ENCODE measurements at regions not wholly inside any gene's neighbourhood (a gene's known extent, or its start where the extent isn't known, plus 50 kb on each side); places are given as distances from the start of the nearest gene placed in this dataset.

GRCh38 chr5:116673453-116673852, 98.8 kb upstream of the SEMA6A start:
- Histone ChIP-seq H3K36me3 (no peaks in the 10 kb centered on the region), H3K9me3 (no peaks in the 10 kb centered on the region), H3K4me1 (peaks cover 0 to 7% (median 0%) of the 10 kb centered on the region in 3 donors), H3K27me3 (no peaks in the 10 kb centered on the region), H3K4me3 (no peak overlapping the region), H3K27ac (no peak overlapping the region)
- intact Hi-C loops (cut with DNase I), result no loop called here
- WGBS, 2 donors, result 72 to 89% methylated on average over 2 of the region's 2 CpGs
- TF ChIP-seq POLR2A (IDR thresholded peaks at IDR 0.05), result no peak
- TF ChIP-seq CTCF (IDR thresholded peaks at IDR 0.05), result no peak
- DNase-seq, result no peak

- no peak overlapping the region for H3K4me3 ChIP-seq
- peaks cover 0 to 13% (median 0%) of the 10 kb centered on the region in 3 donors for H3K4me1 ChIP-seq
- H3K27ac ChIP-seq, result no peak overlapping the region
- intact Hi-C loops (cut with DNase I), result no loop called here
- no peaks in the 10 kb centered on the region for H3K9me3 ChIP-seq
- no peaks in the 10 kb centered on the region for H3K36me3 ChIP-seq
- TF ChIP-seq POLR2A (IDR thresholded peaks at IDR 0.05), result no peak
- no peak for TF ChIP-seq CTCF (IDR thresholded peaks at IDR 0.05)
- no peaks in the 10 kb centered on the region for H3K27me3 ChIP-seq
- no peak for DNase-seq
These were observed 97.6 kb upstream of the SEMA6A start for GRCh38 chr5:116672203-116672602.

GRCh38 chr5:116671211-116671736, 96.7 kb upstream of the SEMA6A start:
- H3K4me1 ChIP-seq, result peaks cover 0 to 19% (median 0%) of the 10 kb centered on the region in 3 donors
- 57% methylated on average over 1 of the region's 1 CpG; no CpG with 5 or more reads in 1 of the 2 donors for WGBS, 2 donors
- TF ChIP-seq POLR2A (IDR thresholded peaks at IDR 0.05) (no peak), CTCF (IDR thresholded peaks at IDR 0.05) (no peak)

GRCh38 chr5:116669261-116670031, 94.8 kb upstream of the SEMA6A start:
- intact Hi-C loops (cut with DNase I), result no loop called here
- Histone ChIP-seq H3K4me1 (peaks cover 0 to 19% (median 0%) of the 10 kb centered on the region in 3 donors), H3K9me3 (no peaks in the 10 kb centered on the region), H3K27ac (no peak overlapping the region), H3K36me3 (no peaks in the 10 kb centered on the region), H3K4me3 (no peak overlapping the region), H3K27me3 (no peaks in the 10 kb centered on the region)
- 74 to 78% methylated on average over 4 of the region's 4 CpGs for WGBS, 2 donors
- no peak for DNase-seq
- TF ChIP-seq CTCF (IDR thresholded peaks at IDR 0.05) (no peak), POLR2A (IDR thresholded peaks at IDR 0.05) (no peak)

More at GRCh38 chr5:116671211-116671736, 96.7 kb upstream of the SEMA6A start:
- no peak overlapping the region for H3K27ac ChIP-seq
- intact Hi-C loops (cut with DNase I), result no loop called here
- H3K27me3 ChIP-seq, result no peaks in the 10 kb centered on the region
- no peak for DNase-seq
- H3K36me3 ChIP-seq, result no peaks in the 10 kb centered on the region
- no peak overlapping the region for H3K4me3 ChIP-seq
- H3K9me3 ChIP-seq, result no peaks in the 10 kb centered on the region

GRCh38 chr5:116668390-116668789, 93.8 kb upstream of the SEMA6A start:
- peaks cover 0 to 19% (median 0%) of the 10 kb centered on the region in 3 donors for H3K4me1 ChIP-seq
- H3K27me3 ChIP-seq, result no peaks in the 10 kb centered on the region
- no peak for DNase-seq
- no peak overlapping the region for H3K4me3 ChIP-seq
- no peaks in the 10 kb centered on the region for H3K9me3 ChIP-seq
- WGBS, 2 donors, result 48 to 58% methylated on average over 1 of the region's 1 CpG
- TF ChIP-seq CTCF (IDR thresholded peaks at IDR 0.05) (no peak), POLR2A (IDR thresholded peaks at IDR 0.05) (no peak)
- intact Hi-C loops (cut with DNase I), result no loop called here
- H3K36me3 ChIP-seq, result no peaks in the 10 kb centered on the region
- H3K27ac ChIP-seq, result no peak overlapping the region
